Middle frontal gyrus (tissue), 1 donor: ENCODE measurements at regions not wholly inside any gene's neighbourhood (a gene's known extent, or its start where the extent isn't known, plus 50 kb on each side); places are given as distances from the start of the nearest gene placed in this dataset.

Experiments used
- DNase-seq: peaks from one replicate; pipeline ENCODE4 v3.0.0-alpha.2; 2015; ENCODE audit warnings: low spot score; ENCODE audit errors: extremely low spot score

DNA sequence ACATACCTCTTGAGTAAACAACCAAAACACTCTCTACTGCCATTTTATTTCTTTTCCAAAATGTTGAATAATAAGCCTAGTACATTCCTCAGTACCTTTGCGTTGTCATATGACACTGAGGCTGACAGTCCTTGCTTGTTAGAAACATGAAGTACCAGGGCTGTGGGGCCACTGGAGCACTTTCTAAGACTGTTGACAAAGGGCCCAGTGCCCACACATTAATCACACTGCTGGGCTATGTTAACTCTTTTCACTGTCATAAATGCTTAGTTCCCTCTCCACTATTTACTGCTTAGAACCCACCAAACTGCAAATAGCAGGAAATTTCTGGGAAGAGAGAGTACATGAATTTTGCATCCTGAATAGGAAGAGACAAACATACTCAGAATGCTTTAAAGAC is 57.1 kb downstream of the FAM47B start:
- no peak for DNase-seq

DNA sequence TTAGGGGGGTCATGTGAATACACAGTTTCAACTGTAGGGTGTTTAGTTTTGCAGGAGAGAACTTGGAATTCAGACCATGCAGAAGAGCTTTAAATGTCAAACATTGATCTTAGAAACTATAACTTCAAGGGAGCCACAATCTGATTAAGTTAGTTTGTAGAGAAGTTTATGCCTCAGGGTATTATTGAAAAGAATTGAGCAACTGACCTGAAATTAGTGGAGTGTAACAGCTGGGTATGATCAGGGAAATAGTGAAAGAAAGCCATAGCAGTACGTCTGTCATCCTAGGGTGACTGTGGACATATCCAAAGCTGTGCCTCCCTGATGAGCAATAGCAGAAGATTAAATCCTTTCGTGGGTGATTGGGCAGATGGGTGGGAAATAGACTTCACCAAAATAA is 63.8 kb downstream of the FAM47B start:
- no peak for DNase-seq

- no peak for DNase-seq
Measured at GRCh38 chrX:35015621-35016020, 73.0 kb downstream of the FAM47B start.

- DNase-seq = no peak
Measured at GRCh38 chrX:35016051-35016450, 73.5 kb downstream of the FAM47B start.

GRCh38 chrX:35017284-35017683 is 74.7 kb downstream of the FAM47B start:
- no peak for DNase-seq

- DNase-seq = no peak
Measured at GRCh38 chrX:35023683-35024082, 81.1 kb downstream of the FAM47B start.

GRCh38 chrX:35025820-35026219 is 83.2 kb downstream of the FAM47B start:
- DNase-seq = no peak

DNA sequence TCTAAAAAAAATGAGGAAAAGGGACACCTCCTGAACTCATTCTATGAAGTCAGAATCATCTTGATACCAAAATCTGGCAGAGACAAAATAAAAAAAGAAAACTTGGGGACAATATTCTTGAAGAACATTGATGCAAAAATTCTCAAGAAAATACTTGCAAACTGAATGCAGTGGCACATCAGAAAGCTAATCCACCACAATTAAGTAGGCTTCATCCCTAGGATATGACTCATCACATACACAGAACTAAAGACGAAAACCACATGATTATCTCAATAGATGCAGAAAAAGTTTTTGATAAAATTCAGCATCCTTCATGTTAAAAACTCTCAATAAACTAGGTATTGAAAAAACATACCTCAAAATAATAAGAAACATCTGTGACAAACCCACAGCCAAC is 98.3 kb downstream of the FAM47B start:
- DNase-seq = no peak

- DNase-seq = no peak
Measured at GRCh38 chrX:35046660-35047296, 104.2 kb downstream of the FAM47B start.

DNA sequence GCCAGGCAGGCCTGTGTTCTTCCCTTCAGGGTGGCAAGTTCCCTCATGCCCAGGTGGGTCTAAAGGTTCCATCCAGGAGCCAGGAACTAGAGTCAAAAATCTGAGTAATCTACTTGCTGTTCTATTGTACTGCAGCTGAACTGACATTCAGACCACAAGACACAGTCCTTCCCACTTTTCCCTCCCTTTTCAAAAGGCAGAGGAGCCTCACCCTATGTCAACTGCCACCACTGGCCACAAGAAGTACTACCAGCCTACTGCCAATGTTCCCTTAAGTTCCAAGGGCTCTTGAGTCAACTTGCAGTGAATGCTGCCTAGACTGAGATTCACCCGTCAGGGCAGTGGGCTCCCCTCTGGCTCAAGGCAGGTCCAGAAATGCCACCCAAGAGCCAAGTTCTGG is 133.5 kb downstream of the FAM47B start:
- no peak for DNase-seq

DNA sequence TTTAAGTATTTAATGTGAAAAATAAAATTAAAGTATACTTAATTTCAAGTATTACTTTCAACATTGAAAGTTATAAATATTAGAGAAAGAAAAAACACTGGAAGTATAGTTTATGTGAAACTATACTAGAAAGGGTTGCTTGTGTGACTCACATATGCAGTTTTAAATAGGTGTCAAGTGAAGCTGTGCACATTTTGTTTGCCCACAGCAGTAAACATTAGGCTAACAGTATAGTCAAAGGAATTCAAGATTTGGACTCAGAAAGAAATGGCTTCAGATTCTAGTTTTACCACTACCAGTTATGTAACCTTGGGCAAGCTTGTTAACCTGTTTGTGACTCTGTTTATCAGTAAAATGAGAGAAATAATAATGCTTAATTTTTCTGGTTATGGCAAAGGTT is 148.2 kb downstream of the FAM47B start:
- DNase-seq = no peak

- DNase-seq = no peak
Measured at GRCh38 chrX:35098419-35098818, 155.8 kb downstream of the FAM47B start.

- no peak for DNase-seq
Measured at GRCh38 chrX:35101901-35102300, 159.3 kb downstream of the FAM47B start.

DNA sequence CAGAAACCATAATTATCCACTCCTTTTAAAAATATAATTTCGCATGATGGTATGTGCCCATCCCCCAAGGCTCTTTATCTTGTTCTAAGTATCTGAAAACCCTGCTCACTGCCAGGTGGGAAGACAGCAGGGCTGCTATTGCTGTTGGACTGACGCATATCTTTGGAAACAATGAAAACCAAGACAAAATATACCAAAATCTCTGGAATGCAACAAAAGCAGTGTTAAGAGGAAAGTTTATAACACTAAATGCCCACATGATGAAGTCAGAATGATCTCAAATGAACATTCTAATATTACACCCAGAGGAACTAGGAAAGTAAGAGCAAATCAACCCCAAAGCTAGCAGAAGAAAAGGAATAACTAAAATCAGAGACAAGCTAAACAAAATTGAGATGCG is 162.0 kb downstream of the FAM47B start:
- no peak for DNase-seq

DNA sequence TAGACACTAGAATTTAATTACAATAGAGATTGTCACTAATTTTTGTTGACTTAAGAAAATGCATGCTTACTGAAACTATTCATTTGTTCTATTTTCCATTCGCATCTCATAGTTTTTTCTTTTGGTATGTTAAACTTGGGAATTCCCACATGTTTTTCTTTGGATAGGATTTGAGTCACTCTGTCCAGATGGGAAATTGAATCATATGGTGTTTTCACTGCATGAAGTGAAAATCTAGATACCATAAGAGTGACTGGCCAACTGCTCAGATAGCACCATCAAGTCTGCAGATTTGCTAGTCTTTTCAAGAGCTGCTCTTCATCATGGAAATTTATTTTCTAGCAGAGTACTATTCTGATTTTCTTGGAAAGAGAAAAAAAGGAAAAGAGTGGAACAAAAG is 172.6 kb downstream of the FAM47B start:
- DNase-seq = peak; percentile 2

DNA sequence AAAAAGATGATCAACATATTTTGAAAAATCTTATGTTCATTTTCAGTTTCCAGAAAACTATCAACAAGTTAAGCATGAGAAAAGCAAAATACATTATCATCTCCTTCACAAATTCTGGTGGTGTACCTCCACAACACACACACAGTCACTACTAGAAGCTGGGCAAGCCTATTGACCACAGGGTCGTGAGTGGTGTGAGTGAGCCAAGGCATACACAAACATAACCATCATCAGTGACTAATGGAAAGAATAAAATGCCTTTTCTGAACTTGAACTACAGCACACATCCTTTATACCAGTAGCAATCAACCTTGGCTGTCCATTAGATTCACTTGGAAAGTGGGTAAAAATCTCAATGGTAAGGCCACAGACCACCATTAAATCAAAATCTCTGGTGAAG is 180.2 kb downstream of the FAM47B start:
- DNase-seq = no peak

DNA sequence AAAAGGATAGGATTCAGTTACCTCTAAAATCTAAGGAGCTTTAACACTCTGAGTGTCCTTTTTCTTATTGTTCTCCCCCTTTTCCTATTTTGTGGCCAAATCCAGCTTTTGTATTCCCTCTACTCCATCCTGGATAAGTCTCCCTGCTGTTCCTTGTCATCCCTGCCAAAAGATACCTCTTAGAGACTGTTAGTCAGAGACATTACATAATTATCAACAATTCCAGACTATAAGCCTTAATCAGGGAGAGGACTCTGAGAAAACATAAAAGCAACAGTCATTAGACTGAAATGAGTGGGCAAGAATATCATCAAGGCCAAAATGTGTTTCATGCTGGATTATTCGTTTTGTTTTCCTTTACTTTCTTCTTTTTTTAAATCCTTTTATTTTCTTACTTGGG is 206.9 kb downstream of the FAM47B start:
- no peak for DNase-seq

DNA sequence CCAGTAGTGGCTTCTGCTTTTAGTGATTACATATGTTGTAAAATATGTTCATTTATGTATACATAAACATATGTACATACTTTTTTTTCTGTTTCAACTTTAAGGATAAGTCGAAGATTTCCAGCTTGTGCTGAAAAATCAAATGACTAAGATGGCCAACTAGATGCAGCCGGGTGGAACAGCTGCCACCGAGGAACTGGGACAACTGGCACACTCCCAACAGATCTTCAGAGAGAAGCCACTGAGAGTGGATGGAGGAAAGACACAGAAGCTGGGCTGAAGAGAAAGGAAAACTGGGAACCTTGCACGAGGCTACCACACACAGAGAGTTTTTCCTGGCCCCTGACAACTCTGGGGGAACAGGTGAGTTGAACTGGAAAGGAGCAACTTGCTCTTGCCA is 207.5 kb downstream of the FAM47B start:
- no peak for DNase-seq

DNA sequence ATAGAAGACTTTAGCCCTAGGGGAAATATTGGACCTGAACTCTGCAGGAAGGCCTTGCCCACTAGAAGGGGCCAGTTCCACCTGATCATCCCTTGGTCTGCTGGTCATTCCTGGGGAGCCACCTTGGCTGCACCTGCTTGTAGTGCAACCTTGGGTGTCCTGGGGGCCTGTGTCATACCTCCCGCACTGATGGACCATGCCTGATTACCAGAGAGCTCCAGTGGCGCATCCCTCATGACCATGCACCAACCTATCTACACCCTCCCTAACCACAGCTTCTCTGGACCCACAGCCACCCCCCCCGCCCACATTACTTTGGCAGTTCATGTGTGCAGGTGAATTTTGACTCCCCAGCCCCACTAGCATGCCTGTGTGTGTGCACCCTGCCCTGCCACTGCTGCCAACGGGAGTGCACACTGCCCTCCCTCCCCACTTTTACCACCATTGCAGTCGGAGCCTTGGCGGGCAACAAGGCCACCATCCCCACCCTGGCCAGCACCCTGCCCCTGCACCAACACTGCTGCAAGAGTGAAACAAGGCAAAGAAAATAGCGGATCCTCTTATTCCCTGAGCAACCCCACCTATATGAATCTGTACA is 208.1 kb downstream of the FAM47B start:
- DNase-seq = no peak

DNA sequence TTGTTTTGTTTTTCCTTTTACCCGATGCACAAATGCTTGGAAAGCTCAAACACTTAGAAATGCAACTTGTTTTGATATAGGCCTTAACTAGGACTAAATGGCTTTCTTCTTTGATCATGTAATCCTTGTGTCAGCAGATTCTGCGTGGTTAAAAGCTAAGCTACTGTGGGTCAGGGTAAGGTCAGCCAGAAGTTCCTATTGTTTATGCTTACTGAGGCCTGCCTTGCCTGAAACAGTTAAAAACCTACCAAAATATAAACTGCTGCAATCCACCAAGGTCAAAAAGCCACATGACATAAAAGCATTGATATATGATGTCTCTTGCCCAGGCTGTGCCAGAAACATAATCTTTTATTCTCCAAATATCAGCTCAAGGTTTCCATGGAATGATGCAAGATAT is 223.4 kb downstream of the FAM47B start:
- no peak for DNase-seq
